Stomach (tissue), 8 donors: ENCODE measurements at regions not wholly inside any gene's neighbourhood (a gene's known extent, or its start where the extent isn't known, plus 50 kb on each side); places are given as distances from the start of the nearest gene placed in this dataset.

Experiments used
- DNase-seq, 2 donors: peaks; one replicate each; pipeline versions ENCODE4 v3.0.0 to v3.0.0-alpha.2; 2013 to 2019
- H3K27ac ChIP-seq, 5 donors: fragments of 200-600 bp in 4 of 5; sonication (generic) in 4 of 5; one replicate each; pipeline ENCODE4 v1.5.1; 2013 to 2019; ENCODE audit warnings: mild to moderate bottlenecking in 1 of 5, moderate library complexity in 1 of 5
- H3K27me3 ChIP-seq, 3 donors: fragments of 200-600 bp; sonication (generic); one replicate each; pipeline ENCODE4 v1.5.1; 2017 to 2019; ENCODE audit warnings: mixed run types in 1 of 3
- H3K36me3 ChIP-seq, 4 donors: fragments of 200-600 bp; sonication (generic); 1 replicate in 3 of 4; 2 replicates in 1 of 4; pipeline ENCODE4 v1.5.1; 2016 to 2019
- H3K4me1 ChIP-seq, 4 donors: fragments of 200-600 bp; sonication (generic); one replicate each; pipeline ENCODE4 v1.5.1; 2016 to 2019
- H3K4me3 ChIP-seq, 4 donors: fragments of 200-600 bp; sonication (generic) in 3 of 4; one replicate each; pipeline ENCODE4 v1.5.1; 2016 to 2019; ENCODE audit warnings: mild to moderate bottlenecking in 1 of 4
- H3K9me3 ChIP-seq, 4 donors: fragments of 200-600 bp; sonication (generic); one replicate each; pipeline ENCODE4 v1.5.1; 2016 to 2019
- EP300 ChIP-seq: sonication (generic); formaldehyde crosslinking; IDR thresholded peaks from one replicate; pipeline ENCODE4 v1.6.1; 2017; ENCODE audit warnings: antibody characterized with exemption
- POLR2A ChIP-seq, 4 donors: fragments of 450-650 bp; IDR thresholded peaks; one replicate each; pipeline ENCODE4 v1.6.1; 2016; ENCODE audit warnings: antibody characterized with exemption in 4 of 4, control low read depth in 2 of 4, mild to moderate bottlenecking in 1 of 4, moderate library complexity in 1 of 4
- POLR2AphosphoS5 ChIP-seq, 3 donors: sonication (generic); formaldehyde crosslinking; IDR thresholded peaks; one replicate each; pipeline ENCODE4 v1.6.1; 2016; ENCODE audit warnings: antibody characterized with exemption in 3 of 3
- WGBS, 5 donors: extraction: QIAGEN DNeasy Blood & Tissue Kit in 3 of 5; methylation state at CpG; one replicate each; pipeline versions ENCODE4 v1.1.5 to v1.1.7; 2013 to 2018; 5-methylcytosine and 5-hydroxymethylcytosine counted together
- intact Hi-C: fragments of 100-400 bp; cut with DNase I; formaldehyde crosslinking; loops from one replicate; pipeline ENCODE4 v1.15.1; 2023; ENCODE audit warnings: low total_unique reads
- TF ChIP-seq, protein P1 (sequence below), 7 experiments: fragments of 450-650 bp in 4 of 7; fragments of 200-600 bp in 3 of 7; sonication (generic) in 3 of 7; IDR thresholded peaks; one replicate each; pipeline ENCODE4 v1.5.1; 2016 to 2019; ENCODE audit warnings: antibody characterized with exemption in 7 of 7, control low read depth in 2 of 7, mild to moderate bottlenecking in 1 of 7
- donor health status: healthy with polysubstance abuse.
- donor health status: Bipolar disorder and iron deficiency.
- donor health status: healthy.

GRCh38 chr12:20967756-20968155, 157.3 kb downstream of the SLCO1B3 start:
- no peak for DNase-seq
- 10 to 34% (median 22%) methylated on average over 1 of the region's 1 CpG for WGBS, 5 donors
- peaks cover 0 to 5% (median 0%) of the 10 kb centered on the region in 4 donors for H3K4me1 ChIP-seq
- intact Hi-C loops = no loop called here
- no peaks in the 10 kb centered on the region for H3K27me3 ChIP-seq
- H3K4me3 ChIP-seq = no peak overlapping the region
- TF ChIP-seq POLR2A (IDR thresholded peaks at IDR 0.05) = no peak
- TF ChIP-seq, protein P1, sequence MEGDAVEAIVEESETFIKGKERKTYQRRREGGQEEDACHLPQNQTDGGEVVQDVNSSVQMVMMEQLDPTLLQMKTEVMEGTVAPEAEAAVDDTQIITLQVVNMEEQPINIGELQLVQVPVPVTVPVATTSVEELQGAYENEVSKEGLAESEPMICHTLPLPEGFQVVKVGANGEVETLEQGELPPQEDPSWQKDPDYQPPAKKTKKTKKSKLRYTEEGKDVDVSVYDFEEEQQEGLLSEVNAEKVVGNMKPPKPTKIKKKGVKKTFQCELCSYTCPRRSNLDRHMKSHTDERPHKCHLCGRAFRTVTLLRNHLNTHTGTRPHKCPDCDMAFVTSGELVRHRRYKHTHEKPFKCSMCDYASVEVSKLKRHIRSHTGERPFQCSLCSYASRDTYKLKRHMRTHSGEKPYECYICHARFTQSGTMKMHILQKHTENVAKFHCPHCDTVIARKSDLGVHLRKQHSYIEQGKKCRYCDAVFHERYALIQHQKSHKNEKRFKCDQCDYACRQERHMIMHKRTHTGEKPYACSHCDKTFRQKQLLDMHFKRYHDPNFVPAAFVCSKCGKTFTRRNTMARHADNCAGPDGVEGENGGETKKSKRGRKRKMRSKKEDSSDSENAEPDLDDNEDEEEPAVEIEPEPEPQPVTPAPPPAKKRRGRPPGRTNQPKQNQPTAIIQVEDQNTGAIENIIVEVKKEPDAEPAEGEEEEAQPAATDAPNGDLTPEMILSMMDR (IDR thresholded peaks at IDR 0.05) = no peak
- TF ChIP-seq POLR2AphosphoS5 (IDR thresholded peaks at IDR 0.05) = no peak
- no peak for TF ChIP-seq EP300
- no peak overlapping the region for H3K27ac ChIP-seq
- peaks cover 0 to 7% (median 2%) of the 10 kb centered on the region in 4 donors for H3K9me3 ChIP-seq
- no peaks in the 10 kb centered on the region for H3K36me3 ChIP-seq

- H3K9me3 ChIP-seq = peaks cover 0 to 8% (median 3%) of the 10 kb centered on the region in 4 donors
- H3K4me1 ChIP-seq = no peaks in the 10 kb centered on the region
- intact Hi-C loops = no loop called here
- 64 to 76% (median 74%) methylated on average over 4 of the region's 4 CpGs for WGBS, 5 donors
- DNase-seq = no peak
- H3K27me3 ChIP-seq = no peaks in the 10 kb centered on the region
- no peaks in the 10 kb centered on the region for H3K36me3 ChIP-seq
- no peak overlapping the region for H3K4me3 ChIP-seq
- H3K27ac ChIP-seq = no peak overlapping the region
- TF ChIP-seq POLR2AphosphoS5 (IDR thresholded peaks at IDR 0.05) = no peak
- TF ChIP-seq EP300 = no peak
- TF ChIP-seq, protein P1 (IDR thresholded peaks at IDR 0.05) = no peak
- TF ChIP-seq POLR2A (IDR thresholded peaks at IDR 0.05) = no peak
Observed at GRCh38 chr12:20969766-20970165, 159.3 kb downstream of the SLCO1B3 start.

DNA sequence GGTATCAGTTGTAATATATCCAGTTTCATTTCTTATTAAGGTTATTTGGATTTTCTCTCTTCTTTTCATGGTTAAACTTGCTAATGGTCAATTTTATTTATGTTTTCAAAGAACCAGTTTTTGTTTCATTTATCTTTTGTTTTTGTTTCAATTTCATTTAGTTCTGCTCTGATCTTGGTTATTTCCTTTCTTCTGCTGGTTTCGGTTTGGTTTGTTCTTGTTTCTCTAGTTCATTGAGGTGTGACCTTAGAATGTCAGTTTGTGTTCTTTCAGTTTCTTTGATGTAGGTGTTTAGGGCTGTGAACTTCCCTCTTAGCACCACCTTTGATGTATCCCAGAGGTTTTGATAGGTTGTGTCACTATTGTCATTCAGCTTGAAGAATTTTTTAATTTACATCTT, 145.6 kb upstream of the SLCO1B1 start:
- Histone ChIP-seq H3K27ac (no peak overlapping the region), H3K9me3 (peaks cover 0 to 13% (median 0%) of the 10 kb centered on the region in 4 donors), H3K27me3 (no peaks in the 10 kb centered on the region), H3K4me1 (no peaks in the 10 kb centered on the region), H3K4me3 (no peak overlapping the region), H3K36me3 (no peaks in the 10 kb centered on the region)
- intact Hi-C loops = no loop called here
- no peak for TF ChIP-seq POLR2AphosphoS5 (IDR thresholded peaks at IDR 0.05)
- no peak for TF ChIP-seq POLR2A (IDR thresholded peaks at IDR 0.05)
- no peak for TF ChIP-seq EP300
- TF ChIP-seq, protein P1 (IDR thresholded peaks at IDR 0.05) = no peak
- no peak for DNase-seq
- WGBS, 5 donors = 31 to 57% (median 49%) methylated on average over 1 of the region's 1 CpG

GRCh38 chr12:21001778-21002177, 129.2 kb upstream of the SLCO1B1 start:
- Histone ChIP-seq H3K4me3 (no peak overlapping the region), H3K27ac (no peak overlapping the region), H3K27me3 (no peaks in the 10 kb centered on the region), H3K36me3 (no peaks in the 10 kb centered on the region), H3K4me1 (no peaks in the 10 kb centered on the region), H3K9me3 (no peaks in the 10 kb centered on the region)
- 20 to 85% (median 73%) methylated on average over 1 to 2 of the region's 2 CpGs for WGBS, 5 donors
- intact Hi-C loops = no loop called here
- TF ChIP-seq POLR2A (IDR thresholded peaks at IDR 0.05) (no peak), EP300 (no peak), POLR2AphosphoS5 (IDR thresholded peaks at IDR 0.05) (no peak)
- TF ChIP-seq, protein P1 (IDR thresholded peaks at IDR 0.05) = no peak
- DNase-seq = no peak
